HG03175 (cell line): ENCODE measurements at regions not wholly inside any gene's neighbourhood (a gene's known extent, or its start where the extent isn't known, plus 50 kb on each side); places are given as distances from the start of the nearest gene placed in this dataset.
"Not testable (repeated sequence)": the region's sequence is repeated elsewhere in the genome, so short reads cannot be mapped to it uniquely, and the experiment has no call there.

Source experiments
- ATAC-seq: cut with Tn5 transposase; IDR thresholded peaks from one replicate; pipeline ENCODE4 v1.9.1; 2021; ENCODE audit warnings: mild to moderate bottlenecking, moderate library complexity; ENCODE audit not compliant: unreplicated experiment

DNA sequence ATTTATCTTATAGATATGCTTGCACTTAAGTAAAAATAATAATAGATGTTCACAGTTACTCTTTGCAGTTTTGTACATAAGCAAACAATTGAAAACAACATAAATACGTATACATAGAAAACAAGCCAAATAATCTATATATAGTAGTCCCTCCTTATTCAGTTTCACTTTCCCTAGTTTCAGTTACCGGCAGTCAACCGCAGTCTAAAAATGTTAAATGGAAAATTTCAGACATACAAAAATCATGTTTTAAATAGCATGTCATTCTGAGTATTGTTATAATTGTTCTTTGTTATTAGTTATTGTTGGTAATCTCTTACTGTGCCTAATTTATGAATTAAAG, 262.0 kb downstream of the CGGBP1 start:
- no peak for ATAC-seq

DNA sequence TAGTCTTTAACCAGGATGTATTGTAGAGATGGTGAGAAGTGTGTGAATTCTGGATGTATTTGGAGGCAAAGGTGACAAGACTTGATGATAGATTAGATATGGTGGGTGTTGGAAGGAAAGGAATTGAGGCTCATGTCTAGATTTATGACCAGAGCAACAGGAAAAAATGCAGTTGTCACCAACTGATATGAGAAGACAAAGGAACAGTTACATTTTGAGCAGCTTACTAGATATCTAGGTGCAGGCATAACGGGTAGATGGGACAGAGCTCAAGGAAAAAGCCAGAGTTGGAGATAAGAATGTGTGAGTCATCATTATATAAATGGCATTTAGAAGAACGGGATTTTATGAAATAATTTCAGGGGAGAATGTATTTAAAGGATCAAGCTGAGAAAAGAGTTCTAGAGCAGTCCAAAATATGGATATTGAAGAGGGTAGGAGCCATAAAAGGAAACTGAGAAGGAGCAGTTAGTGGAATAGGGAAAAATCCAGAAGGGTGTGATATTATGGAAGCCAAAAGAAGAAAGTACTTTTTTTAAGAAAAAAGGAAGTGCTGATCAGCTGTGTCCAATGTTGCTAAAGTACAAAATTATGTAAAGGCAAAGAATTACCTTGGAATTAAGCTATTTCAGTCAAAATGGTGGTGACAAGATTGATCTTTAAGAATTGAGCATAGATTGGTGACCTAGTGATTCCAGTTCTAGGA, 262.5 kb downstream of the CGGBP1 start:
- ATAC-seq = no peak

DNA sequence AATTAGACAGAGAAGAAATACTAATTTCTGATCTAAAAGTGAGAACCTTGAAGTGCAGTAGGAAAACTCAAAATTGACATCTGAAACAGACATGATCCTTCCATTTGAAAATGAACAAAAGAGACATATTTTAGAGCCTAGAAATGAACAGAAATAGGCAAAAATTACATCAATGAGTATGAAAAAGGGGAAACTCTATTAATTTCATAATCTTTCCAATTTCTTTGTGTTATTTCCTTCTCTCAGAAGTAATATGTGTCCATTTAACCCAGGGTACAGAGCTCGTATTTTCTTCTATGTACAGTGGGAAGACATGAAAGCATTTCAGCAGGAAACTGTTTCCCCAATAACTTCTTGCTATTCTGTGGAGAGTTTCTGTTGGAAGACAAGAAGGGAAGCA, 263.1 kb downstream of the CGGBP1 start:
- no peak for ATAC-seq

DNA sequence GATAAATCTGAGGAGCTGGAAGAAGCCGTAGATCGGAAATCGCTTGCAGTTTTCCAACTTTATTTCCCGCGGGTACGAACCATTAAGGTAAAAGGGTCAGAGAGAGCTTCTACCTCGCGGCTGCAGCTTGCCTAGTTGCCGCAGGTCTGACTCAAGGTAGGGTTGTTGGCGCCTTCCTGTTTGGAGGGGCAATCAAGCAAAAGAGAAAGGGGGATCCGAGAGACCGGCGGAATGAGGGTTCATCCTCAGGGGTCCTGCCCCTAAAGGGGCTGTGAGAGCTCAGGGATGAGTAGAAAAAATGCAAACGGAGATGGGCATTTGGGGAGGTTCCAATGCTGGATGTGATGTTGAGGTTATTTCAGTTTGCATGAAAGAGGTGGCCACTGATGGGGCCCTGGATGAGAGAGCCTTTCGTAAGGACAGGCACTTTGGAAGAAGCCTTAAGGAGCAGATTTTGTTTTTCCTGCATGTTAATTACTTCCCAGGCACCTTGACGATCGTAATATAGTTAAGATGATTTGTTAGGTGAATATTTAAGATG, 265.4 kb downstream of the CGGBP1 start:
- no peak for ATAC-seq

DNA sequence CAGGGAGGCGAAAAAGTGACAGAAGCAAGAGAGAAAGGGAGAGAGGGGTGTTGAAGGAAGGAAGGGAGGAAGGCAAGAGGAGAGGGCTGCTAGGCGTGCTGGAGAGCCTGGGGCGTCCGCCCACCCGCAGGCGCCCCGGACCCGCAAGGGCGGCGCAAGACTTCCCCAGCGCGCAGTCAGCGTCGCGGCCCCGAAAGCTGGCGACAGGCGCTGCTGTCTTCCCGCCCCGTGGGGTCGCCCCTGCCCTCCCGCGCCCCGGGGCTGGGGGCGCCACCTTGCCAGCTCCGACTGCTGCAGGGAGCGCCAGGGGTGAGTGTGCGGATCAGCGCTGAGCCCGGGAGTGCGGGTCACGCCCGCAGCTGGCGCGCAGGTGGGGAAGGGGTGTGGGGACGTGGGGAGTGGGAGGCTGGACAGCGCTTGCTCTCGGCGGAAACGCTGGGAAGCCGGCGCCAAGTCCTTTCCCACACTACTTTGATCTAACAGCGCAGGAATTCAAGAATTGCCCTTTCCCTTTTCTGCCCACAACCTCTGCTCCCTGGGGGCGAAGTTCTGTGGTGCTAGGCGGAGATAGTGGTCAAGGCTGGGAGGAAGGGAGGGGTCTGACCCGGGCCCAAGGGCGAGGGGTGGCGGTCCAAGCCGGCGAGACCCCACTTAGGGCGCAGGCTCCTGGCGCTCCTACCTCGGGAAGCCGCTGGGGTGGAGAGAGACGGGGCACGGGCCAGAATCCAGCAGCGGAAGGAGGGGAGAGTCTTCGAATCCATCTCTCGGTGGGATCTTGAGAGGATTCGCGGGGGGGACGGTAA, 266.1 kb downstream of the CGGBP1 start, which contains the start of gene HTR1F:
HTR1F (plus strand) TSS at position 173 of the 803 bp plus-strand sequence.
- ATAC-seq = no peak

DNA sequence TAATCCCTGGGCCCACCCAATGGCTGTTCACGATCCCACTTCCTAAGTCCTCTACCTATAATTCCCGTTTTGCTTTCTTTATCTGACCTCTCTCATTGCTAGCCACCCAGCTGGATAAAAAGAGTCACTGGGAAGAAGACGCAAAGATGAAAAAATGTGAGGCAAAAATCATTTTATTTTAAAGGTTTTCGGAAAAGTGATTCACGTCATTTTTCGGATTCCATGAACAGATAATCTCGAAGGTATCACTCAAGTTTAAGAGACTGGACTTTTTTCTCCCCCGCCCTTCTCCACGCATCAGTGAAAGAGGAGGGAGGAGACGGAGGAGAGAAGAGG, 266.6 kb downstream of the CGGBP1 start:
- no peak for ATAC-seq

DNA sequence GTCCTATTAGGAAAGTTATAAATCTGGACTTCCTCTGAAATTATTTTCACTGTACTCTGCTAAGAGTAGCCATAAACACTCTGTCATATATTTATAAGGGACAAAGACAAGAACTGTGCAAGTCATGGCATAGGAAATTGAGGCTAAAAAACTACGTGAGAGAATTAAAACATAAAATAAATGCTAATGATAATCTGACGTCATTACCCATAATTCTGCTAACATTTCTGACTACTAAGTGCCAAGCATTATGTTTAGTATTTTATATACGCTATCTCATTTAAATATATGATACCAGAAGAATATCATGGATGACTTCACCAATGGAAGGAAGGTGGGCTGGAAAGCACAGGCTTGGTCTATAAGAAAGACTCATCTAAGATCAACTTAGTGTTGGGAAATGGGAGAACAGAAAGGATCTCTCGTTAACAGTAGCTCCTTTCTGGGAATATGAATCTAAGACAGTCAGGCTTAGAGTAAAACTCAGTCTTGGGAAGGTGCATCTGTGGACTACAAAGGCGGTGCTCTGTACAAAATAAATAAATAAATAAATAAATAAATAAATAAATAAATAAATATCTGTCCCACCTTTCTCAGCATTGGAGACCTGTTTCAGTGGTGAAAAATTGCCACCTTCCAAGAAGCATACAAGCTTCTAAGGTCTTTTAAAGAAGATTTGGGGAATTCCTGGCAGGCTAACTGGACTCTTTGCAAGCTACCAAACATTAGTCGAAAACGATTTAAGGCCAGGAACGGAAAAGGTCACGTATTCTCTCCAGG, 267.4 kb downstream of the CGGBP1 start:
- no peak for ATAC-seq

DNA sequence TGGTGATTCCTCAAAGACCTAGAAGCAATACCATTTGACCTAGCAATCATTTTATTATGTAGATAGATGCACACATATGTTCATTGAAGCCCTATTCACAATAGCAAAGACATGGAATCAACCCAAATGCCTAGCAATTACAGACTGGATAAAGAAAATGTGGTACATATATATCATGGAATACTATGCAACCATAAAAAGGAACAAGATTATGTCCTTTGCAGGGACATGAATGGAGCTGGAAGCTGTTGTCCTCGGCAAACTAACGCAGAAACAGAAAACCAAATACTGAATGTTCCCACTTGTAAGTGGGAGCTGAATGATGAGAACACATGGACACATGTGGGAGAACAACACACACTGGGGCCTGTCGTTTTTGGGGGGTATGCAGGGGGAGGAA, 269.8 kb downstream of the CGGBP1 start:
- not testable (repeated sequence) for ATAC-seq

DNA sequence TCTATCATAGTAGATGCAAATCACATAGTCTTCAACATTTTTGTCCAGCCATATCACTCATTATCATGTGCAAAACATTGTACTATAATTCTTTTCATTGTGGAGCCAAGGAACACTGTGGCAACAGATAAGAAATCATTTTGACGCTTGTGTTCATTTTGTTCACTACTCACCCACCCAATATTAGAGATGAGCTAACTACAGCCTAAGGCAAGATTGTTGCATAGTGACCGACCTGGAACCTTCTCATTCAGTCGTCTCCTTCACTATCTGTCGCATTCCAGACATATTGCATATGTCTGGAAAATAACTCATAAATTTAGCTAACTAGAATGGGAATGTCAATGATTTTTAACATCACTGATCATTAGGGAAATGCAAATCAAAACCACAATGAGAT, 270.3 kb downstream of the CGGBP1 start:
- ATAC-seq = no peak

DNA sequence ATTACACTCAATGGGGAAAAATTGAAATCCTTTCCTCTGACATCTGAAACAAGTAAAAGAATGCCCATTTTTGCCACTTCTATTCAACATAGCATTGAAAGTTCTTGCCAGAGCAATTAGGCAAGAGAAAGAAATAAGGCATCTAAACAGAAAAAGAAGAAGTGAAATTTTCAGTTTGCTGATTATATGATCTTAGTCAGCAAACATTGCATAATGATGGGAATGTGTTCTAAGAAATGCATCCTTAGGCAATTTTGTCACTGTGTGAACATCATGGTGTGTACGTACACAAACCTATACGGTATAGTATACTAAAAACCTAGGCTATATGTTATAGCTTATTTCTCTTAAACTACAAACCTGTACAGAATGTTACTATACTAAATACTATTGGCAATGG, 278.0 kb downstream of the CGGBP1 start:
- ATAC-seq = no peak

DNA sequence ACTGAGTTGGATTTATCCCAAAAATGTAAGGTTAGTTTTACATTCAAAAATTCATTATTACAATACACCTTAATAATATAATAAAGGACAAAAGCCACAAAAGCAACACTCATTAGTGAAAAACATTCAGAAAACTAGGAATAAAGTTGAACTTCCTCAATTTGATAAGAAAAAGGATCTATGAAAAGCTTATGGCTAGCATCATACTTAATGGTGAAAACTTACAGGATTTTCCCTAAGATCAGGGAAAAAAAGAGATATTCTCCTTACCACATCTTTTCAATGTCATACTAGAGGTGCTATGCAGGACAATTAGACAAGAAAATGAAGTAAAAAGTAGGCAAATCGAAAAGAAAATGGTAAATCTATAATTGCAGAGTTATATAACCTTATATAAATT, 279.9 kb downstream of the CGGBP1 start:
- no peak for ATAC-seq

DNA sequence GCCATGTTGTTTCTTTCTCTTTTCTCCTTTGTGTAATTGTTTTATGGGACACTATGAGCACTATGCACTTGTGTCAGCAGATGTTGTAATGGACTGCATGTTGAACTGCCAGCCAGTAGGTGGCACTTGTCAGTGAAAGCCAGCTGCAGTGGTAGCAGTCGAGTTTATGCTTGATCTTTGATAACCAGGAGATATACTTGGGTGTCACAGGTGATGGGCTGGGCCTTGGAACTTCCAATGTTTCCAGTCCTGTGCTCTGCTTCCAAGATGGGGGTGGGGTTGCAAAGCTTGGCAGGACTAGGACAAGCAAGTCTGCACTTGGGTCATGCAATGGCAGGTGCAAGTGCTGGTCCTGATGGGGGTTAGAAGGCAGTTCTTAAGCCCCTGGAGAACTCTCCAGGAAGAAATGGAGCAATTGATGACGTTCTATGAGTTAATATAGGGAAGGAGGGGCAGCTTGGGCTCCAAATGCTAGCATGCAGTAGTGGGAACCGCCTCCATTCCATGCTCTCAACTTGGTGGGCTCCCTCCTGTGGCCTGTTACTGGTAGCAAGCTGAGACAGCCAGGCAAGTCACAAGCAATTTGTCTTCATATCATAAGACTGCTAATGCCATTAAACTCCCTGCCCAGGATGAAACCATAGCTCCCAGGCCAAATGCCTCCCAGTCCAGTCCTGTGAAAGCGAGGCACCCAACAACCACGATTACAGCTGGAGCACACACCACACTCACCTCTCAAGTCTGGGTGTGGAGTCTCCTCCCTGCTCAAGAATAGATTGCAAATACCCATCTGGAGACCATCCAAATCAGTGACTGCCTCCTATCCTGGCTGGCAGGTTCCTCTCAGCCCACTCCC, 287.2 kb downstream of the CGGBP1 start:
- ATAC-seq = peak; percentile 99

DNA sequence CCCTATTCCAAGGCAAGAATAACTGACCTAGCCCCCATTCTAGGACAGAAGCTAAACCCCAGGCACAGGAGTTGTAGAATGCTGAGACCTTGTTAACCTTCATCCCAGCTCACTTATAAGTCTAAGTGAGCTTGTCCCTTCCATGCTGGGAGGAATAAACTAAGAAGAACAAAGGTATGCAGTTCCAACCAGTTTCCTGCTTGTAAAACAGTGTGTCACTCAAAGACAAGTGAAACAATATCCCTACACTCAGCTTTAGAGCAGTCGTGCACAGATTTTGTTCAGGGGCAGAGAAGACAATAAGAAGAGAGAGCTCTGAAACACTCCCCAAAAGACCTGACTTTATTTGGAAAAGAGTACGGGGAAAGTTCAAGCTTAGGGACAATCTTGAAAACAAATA, 292.1 kb downstream of the CGGBP1 start:
- no peak for ATAC-seq

DNA sequence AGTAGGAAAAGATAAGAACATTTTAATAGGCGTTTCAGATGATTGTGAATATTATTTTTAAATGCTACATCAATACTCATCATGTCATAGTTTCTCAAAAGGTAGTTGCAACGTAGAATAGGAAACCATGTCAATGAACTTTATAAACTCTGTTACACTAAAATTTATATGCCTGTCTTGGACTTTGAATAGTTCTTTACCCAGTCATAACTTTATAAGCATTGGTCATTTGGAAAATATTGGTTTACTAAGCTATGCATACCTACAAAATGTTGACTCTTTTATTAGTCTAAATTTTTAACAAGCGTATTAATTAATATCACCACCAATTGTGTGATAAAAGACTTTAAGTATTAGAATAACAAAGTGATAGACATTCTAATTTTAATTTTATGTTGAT, 293.5 kb downstream of the CGGBP1 start:
- ATAC-seq = no peak

DNA sequence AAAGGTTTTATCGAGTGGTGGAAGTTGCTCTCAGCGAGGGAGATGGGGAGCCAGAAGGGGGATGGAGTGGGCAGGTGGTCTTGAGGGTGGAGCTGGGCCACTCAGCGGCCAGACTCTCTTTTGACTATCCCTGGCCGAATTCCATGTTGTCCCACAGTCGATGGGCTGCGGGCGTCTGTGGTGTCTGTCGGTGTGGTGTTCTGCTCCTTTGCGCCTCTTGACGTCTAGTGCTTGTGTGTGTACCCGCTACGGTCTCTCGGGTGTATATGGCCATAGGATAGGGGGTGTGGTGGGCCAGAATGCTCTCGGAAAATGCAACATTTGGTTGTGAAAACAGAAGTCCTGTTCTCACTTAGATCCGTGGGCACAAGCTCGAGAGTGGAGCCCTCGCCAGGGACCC, 297.0 kb downstream of the CGGBP1 start:
- ATAC-seq = no peak

DNA sequence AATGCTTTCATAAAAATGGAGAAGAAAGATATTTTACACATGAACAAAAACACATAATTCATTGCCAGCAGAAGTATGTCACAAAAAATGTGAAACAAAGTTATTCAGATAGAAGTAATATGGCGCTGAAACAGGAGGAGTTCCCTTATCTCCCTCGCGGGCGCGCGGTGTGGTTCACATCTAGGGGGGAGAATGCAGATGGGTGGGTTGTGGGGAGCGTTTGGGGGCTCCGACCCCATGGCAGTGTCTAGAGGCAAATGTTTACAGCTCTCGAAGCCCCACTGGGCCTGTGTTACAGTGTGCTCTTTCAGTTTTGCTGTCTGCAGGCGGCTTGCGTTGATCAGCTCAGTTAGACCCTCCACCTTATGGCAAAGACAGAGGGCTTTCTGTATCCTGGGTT, 297.5 kb downstream of the CGGBP1 start:
- ATAC-seq = no peak

DNA sequence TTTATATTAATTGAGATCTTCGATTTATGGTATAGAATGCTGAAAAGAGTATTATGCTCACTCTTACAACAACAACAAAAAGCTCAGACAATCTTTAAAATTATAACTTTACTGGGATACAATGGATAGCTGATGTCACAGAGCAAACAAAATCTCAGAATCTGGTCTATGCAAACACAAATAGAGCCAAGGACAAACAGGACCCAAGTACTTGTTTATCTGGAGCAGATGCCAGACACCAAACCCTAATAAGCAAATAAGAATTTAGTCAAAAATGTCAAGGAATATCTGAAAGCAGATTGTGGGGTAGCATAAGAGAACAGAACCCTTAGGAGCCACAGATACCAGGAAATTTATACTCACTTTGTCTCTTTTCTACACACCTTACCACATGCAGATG, 302.2 kb downstream of the CGGBP1 start:
- ATAC-seq = no peak

DNA sequence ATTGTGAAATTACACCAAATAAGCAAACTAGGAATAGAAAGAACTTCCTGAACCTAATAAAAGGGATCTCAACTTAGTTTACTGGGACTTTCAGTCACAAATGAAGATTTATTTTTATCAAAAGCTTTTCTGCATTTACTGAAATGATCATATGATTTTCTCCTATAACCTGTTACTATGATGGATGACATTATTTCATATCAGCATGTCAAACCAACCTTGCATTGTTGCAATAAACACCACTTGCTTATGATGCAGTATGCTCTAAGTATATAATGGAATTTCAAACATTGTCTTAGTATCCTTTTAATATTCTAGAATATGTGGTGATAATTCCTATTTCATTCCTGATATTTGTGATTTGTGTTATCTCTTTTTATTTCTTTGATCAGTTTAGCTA, 303.0 kb downstream of the CGGBP1 start:
- no peak for ATAC-seq

DNA sequence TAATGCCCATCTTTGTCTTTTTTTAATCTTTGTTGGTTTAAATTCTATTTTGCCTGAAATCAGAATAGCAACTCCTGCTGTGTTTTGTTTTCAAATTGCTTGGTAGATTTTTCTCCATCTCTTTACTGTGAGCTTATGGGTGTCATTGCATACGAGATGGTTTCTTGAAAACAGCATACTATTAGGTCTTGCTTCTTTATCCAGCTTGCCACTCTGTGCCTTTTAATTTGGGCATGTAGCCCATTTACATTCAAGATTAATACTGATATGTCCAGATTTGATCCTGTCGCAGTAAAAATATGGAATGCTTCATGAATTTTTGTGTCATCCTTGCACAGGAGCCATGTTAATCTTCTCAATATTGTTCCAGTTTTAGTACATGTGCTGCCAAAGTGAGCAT, 316.6 kb downstream of the CGGBP1 start:
- no peak for ATAC-seq

DNA sequence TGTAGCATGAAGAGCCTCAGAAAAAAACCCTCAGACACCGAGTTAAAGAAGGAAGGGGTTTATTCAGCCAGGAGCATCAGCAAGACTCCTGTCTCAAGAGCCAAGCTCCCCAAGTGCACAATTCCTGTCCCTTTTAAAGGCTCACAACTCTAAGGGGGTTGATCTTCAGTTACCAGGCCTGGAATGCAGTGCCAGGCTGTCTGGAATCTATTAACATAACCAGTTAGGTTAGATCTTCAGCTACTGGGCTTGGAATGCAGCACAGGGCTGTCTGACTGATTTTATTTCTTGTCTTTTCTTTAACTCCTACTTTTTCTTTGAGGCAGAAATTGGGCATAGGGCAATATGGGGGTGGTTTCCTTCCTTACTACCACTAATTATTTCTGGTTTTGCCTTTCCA, 317.9 kb downstream of the CGGBP1 start:
- not testable (repeated sequence) for ATAC-seq

DNA sequence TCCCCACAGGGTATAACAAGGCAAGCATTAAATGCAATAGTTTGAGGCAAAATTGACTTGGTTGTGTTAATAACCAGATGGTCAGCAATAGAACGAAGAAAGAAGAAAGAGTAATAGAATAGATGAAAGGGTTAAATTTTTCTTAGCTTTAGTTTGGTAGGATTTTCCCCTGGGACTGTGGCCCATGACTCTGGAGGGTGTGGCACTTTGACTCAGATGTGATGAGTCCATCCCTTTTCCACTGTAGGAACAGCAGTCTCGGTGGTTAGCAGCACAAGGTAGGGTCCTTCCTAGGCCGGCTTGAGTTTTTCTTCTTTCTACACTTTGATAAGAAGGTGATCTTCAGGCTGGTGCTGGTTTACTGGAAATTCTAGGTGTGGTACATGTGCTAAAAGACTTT, 321.0 kb downstream of the CGGBP1 start:
- ATAC-seq = not testable (repeated sequence)
